ENCODE measurements at regions not wholly inside any gene's neighbourhood (a gene's known extent, or its start where the extent isn't known, plus 50 kb on each side); places are given as distances from the start of the nearest gene placed in this dataset.

GRCh38 chr20:61042506-61043385 lies 209.3 kb upstream of the CDH4 start:
- TF ChIP-seq POLR2AphosphoS5 (IDR thresholded peaks at IDR 0.05; ENCODE audit: low read depth, low read length) (no peak), POLR2A (IDR thresholded peaks at IDR 0.05; ENCODE audit: low read depth, low read length) (no peak), SPI1 (IDR thresholded peaks at IDR 0.05; ENCODE audit: low read depth, low read length) (no peak), PAX5 (IDR thresholded peaks at IDR 0.05; ENCODE audit: insufficient read depth, low read length, severe bottlenecking) (no peak)

All from GM12891 (cell line).